ENCODE measurements at regions not wholly inside any gene's neighbourhood (a gene's known extent, or its start where the extent isn't known, plus 50 kb on each side); places are given as distances from the start of the nearest gene placed in this dataset.

DNA sequence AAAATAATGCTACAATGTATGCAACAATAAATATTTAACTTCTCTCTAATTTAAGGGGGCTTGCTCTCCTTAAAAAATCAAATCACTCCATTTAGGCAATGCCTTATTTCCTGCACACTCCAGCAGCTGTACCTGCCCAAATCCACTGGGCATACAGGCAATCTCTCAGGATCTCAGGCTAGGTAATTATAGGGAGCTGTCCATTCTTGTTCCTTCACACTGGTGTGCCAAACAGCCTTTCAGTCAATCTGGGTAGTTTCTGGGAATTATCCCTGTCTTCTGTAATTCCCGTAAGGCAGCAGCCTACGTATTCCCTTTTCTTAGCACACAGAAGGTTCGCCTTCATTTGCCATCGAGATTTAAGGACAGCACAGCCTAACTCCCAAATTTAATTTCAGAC, 922.6 kb upstream of the SLIT2 start:
- no peak overlapping the region for H2BK20ac ChIP-seq (ENCODE audit: low read depth, low read length, poor library complexity, severe bottlenecking)
- H3K4me1 ChIP-seq (ENCODE audit: insufficient read depth, low read length), result no peaks in the 10 kb centered on the region
- Mint-ChIP-seq H3K4me1 (no peaks in the 10 kb centered on the region), H3K27ac (no peak overlapping the region), H3K27me3 (ENCODE audit: low read depth) (no peaks in the 10 kb centered on the region), H3K9me3 (peaks cover 0 to under 1% of the 10 kb centered on the region in 2 experiments; a peak in 1 of 5 replicates), H3K4me3 (no peak overlapping the region), H3K36me3 (ENCODE audit: insufficient read depth in 1 of 3, low read depth in 3 of 3) (no peaks in the 10 kb centered on the region)
- WGBS (ENCODE audit: extremely low coverage, insufficient read length, low lambda C conversion rate), result no CpG with 5 or more reads among the region's 4 CpGs
- H2BK5ac ChIP-seq (ENCODE audit: insufficient read length, low read length), result no peak overlapping the region
- H3K14ac ChIP-seq (ENCODE audit: insufficient read depth, low read length), result no peak overlapping the region
- H3K23me2 ChIP-seq (ENCODE audit: insufficient read length, low read depth, low read length, poor library complexity, severe bottlenecking), result no peaks in the 10 kb centered on the region
- H3K9me3 ChIP-seq (ENCODE audit: control insufficient read depth, low read depth, low read length), result no peaks in the 10 kb centered on the region
- H2AK5ac ChIP-seq (ENCODE audit: insufficient read length, low read length), result no peak overlapping the region
- no peaks in the 10 kb centered on the region for H4K20me1 ChIP-seq (ENCODE audit: control insufficient read depth, insufficient read depth, insufficient read length)
- H4K8ac ChIP-seq (replicated peaks; ENCODE audit: insufficient read length, low read depth, low read length), result no peak overlapping the region
- no peak overlapping the region for H2BK15ac ChIP-seq (ENCODE audit: low read depth, low read length)
- H4K5ac ChIP-seq (ENCODE audit: insufficient read length, low read depth, low read length), result no peak overlapping the region
- H3K9ac ChIP-seq (ENCODE audit: extremely low read depth, insufficient read length, low read length), result no peak overlapping the region
- TF ChIP-seq, protein P1, sequence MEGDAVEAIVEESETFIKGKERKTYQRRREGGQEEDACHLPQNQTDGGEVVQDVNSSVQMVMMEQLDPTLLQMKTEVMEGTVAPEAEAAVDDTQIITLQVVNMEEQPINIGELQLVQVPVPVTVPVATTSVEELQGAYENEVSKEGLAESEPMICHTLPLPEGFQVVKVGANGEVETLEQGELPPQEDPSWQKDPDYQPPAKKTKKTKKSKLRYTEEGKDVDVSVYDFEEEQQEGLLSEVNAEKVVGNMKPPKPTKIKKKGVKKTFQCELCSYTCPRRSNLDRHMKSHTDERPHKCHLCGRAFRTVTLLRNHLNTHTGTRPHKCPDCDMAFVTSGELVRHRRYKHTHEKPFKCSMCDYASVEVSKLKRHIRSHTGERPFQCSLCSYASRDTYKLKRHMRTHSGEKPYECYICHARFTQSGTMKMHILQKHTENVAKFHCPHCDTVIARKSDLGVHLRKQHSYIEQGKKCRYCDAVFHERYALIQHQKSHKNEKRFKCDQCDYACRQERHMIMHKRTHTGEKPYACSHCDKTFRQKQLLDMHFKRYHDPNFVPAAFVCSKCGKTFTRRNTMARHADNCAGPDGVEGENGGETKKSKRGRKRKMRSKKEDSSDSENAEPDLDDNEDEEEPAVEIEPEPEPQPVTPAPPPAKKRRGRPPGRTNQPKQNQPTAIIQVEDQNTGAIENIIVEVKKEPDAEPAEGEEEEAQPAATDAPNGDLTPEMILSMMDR (conservative IDR thresholded peaks at IDR 0.05), result no peak
- H3K27ac ChIP-seq (ENCODE audit: insufficient read length, low read depth, low read length), result no peak overlapping the region
- no peak overlapping the region for H3K18ac ChIP-seq (ENCODE audit: insufficient read length, low read depth, low read length)
- H3K23ac ChIP-seq (ENCODE audit: insufficient read length, low read depth, low read length), result no peak overlapping the region
- H3K27me3 ChIP-seq (ENCODE audit: insufficient read depth, low read length), result no peaks in the 10 kb centered on the region
- no peak overlapping the region for H3K56ac ChIP-seq (ENCODE audit: insufficient read length, low read depth, low read length)
- no peak overlapping the region for H3T11ph ChIP-seq (ENCODE audit: low read length)
- H2AFZ ChIP-seq (ENCODE audit: low read length), result no peak overlapping the region
- no peaks in the 10 kb centered on the region for H3K79me1 ChIP-seq (ENCODE audit: insufficient read depth, low read depth, low read length, poor library complexity, severe bottlenecking)
- DNase-seq, result no peak
- no peak overlapping the region for H3K4ac ChIP-seq (ENCODE audit: low read depth, low read length)
- H4K91ac ChIP-seq (ENCODE audit: insufficient read length, low read depth, low read length), result no peak overlapping the region
- H2BK12ac ChIP-seq (ENCODE audit: insufficient read length, low read depth, low read length), result no peak overlapping the region
- H3K79me2 ChIP-seq (ENCODE audit: insufficient read depth, low read length), result no peaks in the 10 kb centered on the region
- no peak overlapping the region for H3K4me2 ChIP-seq (ENCODE audit: insufficient read depth, insufficient read length, low read length)
- no peak overlapping the region for H2BK120ac ChIP-seq (ENCODE audit: low read depth, low read length, poor library complexity, severe bottlenecking)
